K562 (cell line): ENCODE measurements at regions not wholly inside any gene's neighbourhood (a gene's known extent, or its start where the extent isn't known, plus 50 kb on each side); places are given as distances from the start of the nearest gene placed in this dataset.
"Not testable (repeated sequence)": the region's sequence is repeated elsewhere in the genome, so short reads cannot be mapped to it uniquely, and the experiment has no call there.

Experiments
- ATAC-seq: fragments of 200-7000 bp; cut with Tn5 transposase; 3 replicates; pipeline ENCODE4 v1.9.1; 2020; ENCODE audit warnings: moderate library complexity
- BruUV-seq: library from RNA; stranded (reverse); fragments of 400-500 nt; replicated peaks from 2 replicates; lab custom pipeline; 2021; lab: Mats Ljungman, UMichigan
- CTCF ChIA-PET: fragments of 300-600 bp; formaldehyde crosslinking; extraction: SDS; loops from one replicate; lab custom pipeline; 2021; ENCODE audit warnings: low intra/inter-chr PET ratio; lab: Yijun Ruan, JAX
- POLR2A ChIA-PET: fragments of 300-600, 350-650 bp; sonication (Branson Sonifier 250); formaldehyde crosslinking; extraction: SDS; loops from one replicate; lab custom pipeline; 2021; ENCODE audit warnings: antibody characterized with exemption, inconsistent platforms; lab: Yijun Ruan, JAX
- DNase-seq, 4 experiments: peaks; one replicate each; pipeline versions ENCODE4 v3.0.0 to v3.0.0-alpha.2; 2011 to 2018; ENCODE audit warnings: low spot score in 3 of 4, mixed read lengths in 3 of 4; ENCODE audit errors: extremely low read depth in 1 of 4
- FAIRE-seq: peaks from 2 replicates; lab custom pipeline; 2011; peaks lifted over from hg19 to GRCh38; lab: Jason Lieb, UNC
- H2AFZ ChIP-seq: 2 replicates; pipeline ENCODE4 v1.6.0; 2011; ENCODE audit warnings: low read depth, low read length, control low read depth, inconsistent platforms
- H3K27ac ChIP-seq: fragments of 200-600 bp; 3 replicates; pipeline ENCODE4 v1.8.0; 2011; ENCODE audit warnings: low read depth, mild to moderate bottlenecking, control low read depth, inconsistent platforms, low read length, moderate library complexity, mixed read lengths; ENCODE audit errors: extremely low read depth
- H3K27me3 ChIP-seq, 2 experiments: fragments of 300-600 bp in 1 of 2; 2 replicates in 1 of 2; 3 replicates in 1 of 2; pipeline versions ENCODE4 v1.6.0 to v1.8.0; 2011; ENCODE audit warnings: inconsistent platforms in 2 of 2, low read length in 2 of 2, mild to moderate bottlenecking in 1 of 2, mixed read lengths in 1 of 2, moderate library complexity in 1 of 2; ENCODE audit not compliant: control insufficient read depth in 2 of 2, insufficient read depth in 2 of 2
- H3K36me3 ChIP-seq: fragments of 300-600 bp; 3 replicates; pipeline ENCODE4 v1.8.0; 2011; ENCODE audit warnings: mild to moderate bottlenecking, low read length, inconsistent platforms; ENCODE audit not compliant: control insufficient read depth, insufficient read depth
- H3K4me1 ChIP-seq, 2 experiments: fragments of 200-600 bp in 1 of 2; replicated peaks in 1 of 2; 2 replicates in 1 of 2; 3 replicates in 1 of 2; pipeline versions ENCODE4 v1.5.1 to v1.8.0; 2011; ENCODE audit warnings: inconsistent platforms in 2 of 2, low read length in 2 of 2, mild to moderate bottlenecking in 1 of 2, mixed read lengths in 1 of 2, moderate library complexity in 1 of 2; ENCODE audit not compliant: control insufficient read depth in 2 of 2, insufficient read depth in 2 of 2
- H3K4me2 ChIP-seq: 2 replicates; pipeline ENCODE4 v1.6.1; 2011; ENCODE audit warnings: low read length, control low read depth, inconsistent platforms, mixed read lengths; ENCODE audit not compliant: insufficient read depth
- H3K4me3 ChIP-seq: fragments of 200-600 bp; sonication (generic), shearing (Covaris generic); 2 replicates; pipeline ENCODE4 v1.5.1; 2016; ENCODE audit warnings: control low read depth, inconsistent platforms
- H3K79me2 ChIP-seq: fragments of 200-600 bp; 3 replicates; pipeline ENCODE4 v1.8.0; 2011; ENCODE audit warnings: low read length, inconsistent platforms; ENCODE audit not compliant: control insufficient read depth, insufficient read depth
- H3K9ac ChIP-seq, 2 experiments: 2 replicates each; pipeline versions ENCODE4 v1.6.0 to v1.6.1; 2011; ENCODE audit warnings: low read depth in 2 of 2, low read length in 2 of 2, control low read depth in 1 of 2, inconsistent platforms in 1 of 2, mild to moderate bottlenecking in 1 of 2, mixed read lengths in 1 of 2; ENCODE audit not compliant: insufficient read depth in 1 of 2
- H3K9me1 ChIP-seq: one replicate; pipeline ENCODE4 v1.6.0; 2011; ENCODE audit warnings: inconsistent platforms, mild to moderate bottlenecking, low read length, moderate library complexity; ENCODE audit not compliant: control insufficient read depth, insufficient read depth
- H3K9me3 ChIP-seq: replicated peaks from 2 replicates; pipeline ENCODE4 v1.5.1; 2011; ENCODE audit warnings: low read depth, low read length, inconsistent platforms; ENCODE audit not compliant: control insufficient read depth, insufficient read depth
- H4K20me1 ChIP-seq: replicated peaks from 2 replicates; pipeline ENCODE4 v1.6.1; 2011; ENCODE audit warnings: low read length, inconsistent platforms, mixed read lengths; ENCODE audit not compliant: control insufficient read depth, insufficient read depth
- CBX2 ChIP-seq: fragments of 200-600 bp; sonication (generic); IDR thresholded peaks from one replicate; pipeline ENCODE4 v1.6.1; 2012; ENCODE audit warnings: mild to moderate bottlenecking, low read length, inconsistent platforms; ENCODE audit not compliant: insufficient read depth, poor library complexity, severe bottlenecking
- IRF2 ChIP-seq: sonication (generic); formaldehyde crosslinking; IDR thresholded peaks from 2 replicates; pipeline ENCODE4 v1.8.1; 2022; ENCODE audit warnings: mild to moderate bottlenecking, missing genetic modification reagents
- PHB ChIP-seq: fragments of 250-450 bp; sonication (Bioruptor Pico); IDR thresholded peaks from 2 replicates; pipeline ENCODE4 v1.5.0; 2021
- ZBTB7A ChIP-seq: IDR thresholded peaks from 2 replicates; pipeline ENCODE4 v1.6.1; 2011; ENCODE audit warnings: low read depth, mild to moderate bottlenecking, low read length, moderate library complexity, borderline replicate concordance; ENCODE audit not compliant: control insufficient read depth
- WGBS: fragments of 100-300 bp; shearing (Covaris generic); methylation state at CpG from one replicate; pipeline ENCODE4 v1.1.6; 2016; ENCODE audit warnings: low coverage, mixed read lengths; ENCODE audit not compliant: insufficient coverage; ENCODE audit errors: missing lambda C conversion rate; 5-methylcytosine and 5-hydroxymethylcytosine counted together
- in situ Hi-C: fragments of 300-500 bp; cut with MboI; formaldehyde crosslinking; loops from 4 replicates; pipeline ENCODE4 v1.15.0; 2018; ENCODE audit warnings: inconsistent platforms, mixed read lengths
- intact Hi-C: fragments of 100-400 bp; cut with micrococcal nuclease; formaldehyde crosslinking; loops from 2 replicates; pipeline ENCODE4 v1.14.2; 2022

DNA sequence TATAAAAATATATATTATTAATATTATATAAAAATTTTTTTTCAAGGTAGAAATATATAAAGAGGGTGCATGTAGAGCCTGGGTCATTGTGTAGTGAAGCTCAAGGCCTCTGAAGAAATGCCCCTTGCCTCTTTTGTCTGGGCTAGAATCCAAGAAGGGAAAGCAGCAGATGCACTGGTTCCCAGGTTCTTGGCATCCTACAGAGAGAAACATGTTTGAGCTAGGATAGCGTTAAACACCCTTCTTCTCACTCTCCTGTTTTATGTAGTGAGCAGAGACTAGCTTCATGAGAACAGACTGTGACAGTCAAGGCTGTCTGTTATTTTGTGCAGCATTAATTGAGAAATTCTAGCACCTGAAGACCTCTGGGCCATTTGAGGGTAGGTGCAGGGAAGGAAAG, 149.7 kb downstream of the ANKRD30BL start:
- H2AFZ ChIP-seq, H3K27me3 ChIP-seq, H3K79me2 ChIP-seq, H3K4me2 ChIP-seq, in situ Hi-C loops, BruUV-seq, H3K27ac ChIP-seq, DNase-seq, H4K20me1 ChIP-seq, H3K9me1 ChIP-seq, POLR2A ChIA-PET, H3K4me1 ChIP-seq, ATAC-seq, H3K36me3 ChIP-seq, H3K4me3 ChIP-seq, intact Hi-C loops, H3K9ac ChIP-seq, CTCF ChIA-PET, H3K9me3 ChIP-seq, FAIRE-seq: not testable (repeated sequence)
- 0% methylated on average over 1 of the region's 1 CpG for WGBS

DNA sequence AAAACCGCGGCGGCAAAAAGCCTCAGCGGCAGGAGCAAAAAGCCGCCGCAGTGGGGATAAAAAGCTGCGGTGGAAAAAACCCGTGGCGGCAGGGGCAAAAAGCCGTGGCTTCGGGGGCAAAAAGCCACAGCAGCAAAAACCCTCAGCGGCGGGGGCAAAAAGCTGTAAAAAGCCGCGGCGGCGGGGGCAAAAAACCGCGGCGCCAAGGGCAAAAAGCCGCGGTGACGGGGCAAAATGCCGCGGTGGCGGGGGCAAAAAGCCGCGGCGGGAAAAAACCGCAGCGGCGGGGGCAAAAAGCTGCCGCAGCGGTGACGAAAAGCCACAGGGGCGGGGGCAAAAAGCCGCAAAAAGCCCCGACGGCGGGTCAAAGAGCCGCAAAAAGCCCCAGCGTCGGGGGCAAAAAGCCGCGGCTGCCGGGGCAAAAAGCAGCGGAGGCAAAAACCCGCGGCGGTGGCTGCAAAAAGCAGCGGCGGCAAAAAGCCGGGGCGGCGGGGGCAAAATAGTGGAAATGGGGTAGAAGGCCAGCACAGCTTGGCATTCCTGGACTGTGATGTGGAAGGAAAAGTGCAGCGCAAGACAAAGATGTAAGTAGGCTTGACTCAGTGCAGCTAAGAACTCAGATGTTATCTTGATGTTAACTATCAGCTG, 151.8 kb downstream of the ANKRD30BL start:
- Histone ChIP-seq H3K9me3 (no peaks in the 10 kb centered on the region), H3K9me1 (no peaks in the 10 kb centered on the region), H3K79me2 (no peaks in the 10 kb centered on the region), H4K20me1 (no peaks in the 10 kb centered on the region), H3K4me3 (peak overlapping the region; percentile 32), H3K9ac (peak overlapping the region in 1 of 2 experiments; percentile 76; a peak in 2 of 4 replicates), H3K27ac (no peak overlapping the region), H3K4me1 (peaks cover 0 to 8% of the 10 kb centered on the region in 2 experiments; a peak in 2 of 5 replicates), H3K27me3 (peaks cover 5 to 6% of the 10 kb centered on the region in 2 experiments; a peak in 4 of 5 replicates), H2AFZ (no peak overlapping the region), H3K36me3 (no peaks in the 10 kb centered on the region), H3K4me2 (no peak overlapping the region)
- BruUV-seq: no TSS peak
- POLR2A ChIA-PET: no interaction called here
- 6% methylated on average over 32 of the region's 56 CpGs for WGBS
- FAIRE-seq (no peak), DNase-seq (peak in 1 of 4 experiments; percentile 10), ATAC-seq (no peak)
- TF ChIP-seq IRF2 (CRISPR knock-in tag) (no peak), ZBTB7A (peak; percentile 16; the same call in 1 of the 2 replicates), PHB (no peak), CBX2 (peak; percentile 75)
- intact Hi-C loops: no loop called here
- CTCF ChIA-PET: no interaction called here
- in situ Hi-C loops: no loop called here
